ENCODE measurements at regions not wholly inside any gene's neighbourhood (a gene's known extent, or its start where the extent isn't known, plus 50 kb on each side); places are given as distances from the start of the nearest gene placed in this dataset.

DNA sequence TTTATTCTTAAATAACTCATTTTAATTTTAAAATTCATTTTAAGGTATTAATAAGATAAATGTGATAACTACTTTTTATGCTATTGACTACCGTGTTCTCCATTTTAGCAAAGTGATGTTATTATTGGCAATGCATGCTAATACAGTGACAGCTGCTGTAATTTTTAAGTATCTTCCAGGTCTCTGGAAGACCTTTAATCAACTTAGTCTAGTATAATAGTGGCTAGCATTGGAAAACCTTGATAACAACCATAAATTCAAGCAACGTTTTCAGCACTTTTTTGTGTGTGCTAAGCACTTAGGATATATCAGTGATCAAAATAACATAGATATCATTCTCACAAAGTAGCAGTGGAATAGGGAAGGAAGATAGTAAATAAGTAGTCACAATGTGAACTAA lies 230.9 kb upstream of the MAGI2 start:
- WGBS, 2 donors: 51 to 59% methylated on average over 2 of the region's 2 CpGs
- DNase-seq: no peak
- no peak for ATAC-seq
- Histone ChIP-seq H3K4me1 (no peaks in the 10 kb centered on the region), H3K9me3 (no peaks in the 10 kb centered on the region), H3K27me3 (no peaks in the 10 kb centered on the region), H3K27ac (no peak overlapping the region), H3K36me3 (replicated peaks in 1 of 2; ENCODE audit: insufficient read depth in 1 of 2, low read depth in 2 of 2) (no peaks in the 10 kb centered on the region), H3K4me3 (no peak overlapping the region)
- intact Hi-C loops (cut with DNase I): no loop called here
- TF ChIP-seq, protein P1, sequence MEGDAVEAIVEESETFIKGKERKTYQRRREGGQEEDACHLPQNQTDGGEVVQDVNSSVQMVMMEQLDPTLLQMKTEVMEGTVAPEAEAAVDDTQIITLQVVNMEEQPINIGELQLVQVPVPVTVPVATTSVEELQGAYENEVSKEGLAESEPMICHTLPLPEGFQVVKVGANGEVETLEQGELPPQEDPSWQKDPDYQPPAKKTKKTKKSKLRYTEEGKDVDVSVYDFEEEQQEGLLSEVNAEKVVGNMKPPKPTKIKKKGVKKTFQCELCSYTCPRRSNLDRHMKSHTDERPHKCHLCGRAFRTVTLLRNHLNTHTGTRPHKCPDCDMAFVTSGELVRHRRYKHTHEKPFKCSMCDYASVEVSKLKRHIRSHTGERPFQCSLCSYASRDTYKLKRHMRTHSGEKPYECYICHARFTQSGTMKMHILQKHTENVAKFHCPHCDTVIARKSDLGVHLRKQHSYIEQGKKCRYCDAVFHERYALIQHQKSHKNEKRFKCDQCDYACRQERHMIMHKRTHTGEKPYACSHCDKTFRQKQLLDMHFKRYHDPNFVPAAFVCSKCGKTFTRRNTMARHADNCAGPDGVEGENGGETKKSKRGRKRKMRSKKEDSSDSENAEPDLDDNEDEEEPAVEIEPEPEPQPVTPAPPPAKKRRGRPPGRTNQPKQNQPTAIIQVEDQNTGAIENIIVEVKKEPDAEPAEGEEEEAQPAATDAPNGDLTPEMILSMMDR (IDR thresholded peaks at IDR 0.05): no peak
- no peak for TF ChIP-seq POLR2A (IDR thresholded peaks at IDR 0.05)

DNA sequence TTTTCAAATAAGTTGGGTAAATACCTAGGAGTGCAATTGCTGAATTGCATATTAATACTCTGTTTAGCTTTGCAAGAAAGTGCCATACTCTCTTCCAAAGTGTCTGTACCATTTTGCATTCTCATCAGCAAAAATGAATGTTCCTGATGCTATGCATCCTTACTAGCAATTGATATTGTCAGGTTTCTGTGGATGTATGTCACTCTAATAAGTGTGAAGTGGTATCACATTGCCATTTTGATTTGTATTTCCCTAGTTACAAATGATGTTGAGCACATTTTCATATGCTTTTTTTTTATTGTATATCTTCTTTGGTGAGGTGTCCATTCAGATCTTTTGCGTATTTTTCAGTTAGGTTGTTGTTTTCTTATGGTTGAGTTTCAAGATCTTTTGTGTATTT lies 230.4 kb upstream of the MAGI2 start:
- H3K27me3 ChIP-seq: no peaks in the 10 kb centered on the region
- intact Hi-C loops (cut with DNase I): no loop called here
- no peak overlapping the region for H3K4me3 ChIP-seq
- H3K36me3 ChIP-seq (replicated peaks in 1 of 2; ENCODE audit: insufficient read depth in 1 of 2, low read depth in 2 of 2): no peaks in the 10 kb centered on the region
- no peaks in the 10 kb centered on the region for H3K4me1 ChIP-seq
- TF ChIP-seq, protein P1 (IDR thresholded peaks at IDR 0.05): no peak
- no peak for TF ChIP-seq POLR2A (IDR thresholded peaks at IDR 0.05)
- no peak for ATAC-seq
- no peaks in the 10 kb centered on the region for H3K9me3 ChIP-seq
- no peak overlapping the region for H3K27ac ChIP-seq
- WGBS, 2 donors: 67 to 68% methylated on average over 1 of the region's 1 CpG
- no peak for DNase-seq

DNA sequence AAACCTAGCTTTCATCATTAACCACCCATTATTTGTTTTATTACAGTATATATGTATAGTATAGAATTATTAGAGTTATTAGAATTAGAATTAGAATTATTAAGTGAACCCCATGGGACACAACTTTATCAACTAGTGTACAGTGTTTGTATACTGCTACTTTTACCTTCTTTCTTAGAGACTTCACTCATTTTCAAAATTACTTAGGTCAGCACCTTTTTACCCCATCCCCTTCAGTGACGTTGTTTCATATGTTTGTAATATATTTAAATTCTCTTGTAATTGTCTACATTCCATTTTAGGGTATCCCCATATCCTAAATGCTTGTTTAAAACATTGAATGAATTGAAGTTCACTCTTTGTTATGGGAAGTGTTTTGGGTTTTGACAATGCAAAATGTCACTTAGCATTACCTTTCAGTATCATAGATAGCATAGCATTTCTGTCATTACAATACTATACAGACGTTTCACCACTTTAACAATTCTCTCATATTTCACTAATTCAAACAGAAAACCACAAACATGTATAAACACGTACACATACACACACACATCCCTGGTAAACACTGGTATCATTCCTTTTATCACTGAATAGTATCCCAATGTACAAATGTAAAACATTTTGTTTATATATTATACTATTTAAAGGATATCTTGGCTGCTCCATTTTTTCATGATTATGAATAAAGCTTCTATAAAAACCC lies 229.9 kb upstream of the MAGI2 start:
- ATAC-seq: no peak
- Histone ChIP-seq H3K4me1 (no peaks in the 10 kb centered on the region), H3K36me3 (replicated peaks in 1 of 2; ENCODE audit: insufficient read depth in 1 of 2, low read depth in 2 of 2) (no peaks in the 10 kb centered on the region), H3K27ac (no peak overlapping the region), H3K4me3 (no peak overlapping the region), H3K9me3 (no peaks in the 10 kb centered on the region), H3K27me3 (no peaks in the 10 kb centered on the region)
- TF ChIP-seq, protein P1 (IDR thresholded peaks at IDR 0.05): no peak
- no peak for TF ChIP-seq POLR2A (IDR thresholded peaks at IDR 0.05)
- DNase-seq: no peak
- 46 to 49% methylated on average over 3 of the region's 3 CpGs for WGBS, 2 donors
- intact Hi-C loops (cut with DNase I): no loop called here

DNA sequence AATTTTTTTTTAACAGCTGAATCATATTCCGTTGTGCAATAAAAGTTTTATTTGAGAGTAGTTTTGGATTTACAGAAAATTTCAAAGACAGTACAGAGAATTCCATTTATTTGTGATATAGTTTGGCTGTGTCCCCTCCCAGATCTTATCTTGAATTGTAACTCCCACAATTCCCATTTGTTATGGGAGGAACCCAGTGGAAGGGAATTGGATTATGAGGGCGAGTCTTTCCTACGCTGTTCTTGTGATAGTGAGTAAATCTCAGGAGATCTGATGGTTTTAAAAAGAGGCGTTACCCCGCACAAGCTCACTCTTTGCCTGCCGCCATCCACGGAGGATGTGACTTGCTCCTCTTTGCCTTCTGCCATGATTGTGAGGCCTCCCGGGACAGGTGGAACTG lies 228.0 kb upstream of the MAGI2 start:
- H3K27me3 ChIP-seq: no peaks in the 10 kb centered on the region
- no peaks in the 10 kb centered on the region for H3K36me3 ChIP-seq (replicated peaks in 1 of 2; ENCODE audit: insufficient read depth in 1 of 2, low read depth in 2 of 2)
- DNase-seq (no peak), ATAC-seq (no peak)
- H3K27ac ChIP-seq: no peak overlapping the region
- no peaks in the 10 kb centered on the region for H3K4me1 ChIP-seq
- intact Hi-C loops (cut with DNase I): no loop called here
- H3K9me3 ChIP-seq: no peaks in the 10 kb centered on the region
- TF ChIP-seq, protein P1 (IDR thresholded peaks at IDR 0.05): no peak
- TF ChIP-seq POLR2A (IDR thresholded peaks at IDR 0.05): no peak
- WGBS, 2 donors: 68 to 82% methylated on average over 8 of the region's 8 CpGs
- H3K4me3 ChIP-seq: no peak overlapping the region

DNA sequence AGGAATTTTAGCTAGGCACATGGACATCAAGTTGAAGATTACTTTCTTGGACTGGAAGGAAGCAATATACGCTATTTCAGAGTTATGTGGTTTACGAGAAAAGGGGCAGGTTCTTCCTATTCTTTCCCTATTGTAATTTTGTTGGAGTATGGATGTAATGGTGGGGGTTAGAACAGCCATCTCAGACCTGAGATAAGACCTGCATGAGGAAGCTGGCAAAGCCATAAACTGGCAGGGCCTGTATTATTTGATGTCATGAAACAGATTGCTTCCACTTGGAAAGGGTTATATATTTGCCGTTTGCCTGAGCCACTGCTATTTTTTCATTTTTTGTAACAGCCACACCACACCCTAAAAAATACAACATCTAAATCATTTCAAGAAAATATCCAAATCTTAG lies 220.5 kb upstream of the MAGI2 start:
- Histone ChIP-seq H3K36me3 (replicated peaks in 1 of 2; ENCODE audit: insufficient read depth in 1 of 2, low read depth in 2 of 2) (no peaks in the 10 kb centered on the region), H3K4me1 (no peaks in the 10 kb centered on the region), H3K4me3 (no peak overlapping the region), H3K9me3 (no peaks in the 10 kb centered on the region), H3K27ac (no peak overlapping the region), H3K27me3 (no peaks in the 10 kb centered on the region)
- DNase-seq (no peak), ATAC-seq (no peak)
- TF ChIP-seq POLR2A (IDR thresholded peaks at IDR 0.05): no peak
- TF ChIP-seq, protein P1 (IDR thresholded peaks at IDR 0.05): no peak
- 67 to 76% methylated on average over 3 of the region's 3 CpGs for WGBS, 2 donors
- intact Hi-C loops (cut with DNase I): no loop called here
